H9 (cell line): ENCODE measurements at regions not wholly inside any gene's neighbourhood (a gene's known extent, or its start where the extent isn't known, plus 50 kb on each side); places are given as distances from the start of the nearest gene placed in this dataset.

ENCODE experiments used
- DNase-seq: peaks from one replicate; pipeline ENCODE4 v3.0.0-alpha.2; 2017
- H2AFZ ChIP-seq: one replicate; pipeline ENCODE4 v1.6.1; 2013; ENCODE audit warnings: mild to moderate bottlenecking, low read length, control low read depth, moderate library complexity
- H2AK5ac ChIP-seq: 2 replicates; pipeline ENCODE4 v1.6.1; 2013; ENCODE audit warnings: low read length, control low read depth, mixed read lengths; ENCODE audit not compliant: insufficient read length
- H2BK120ac ChIP-seq: one replicate; pipeline ENCODE4 v1.6.1; 2013; ENCODE audit warnings: low read depth, mild to moderate bottlenecking, low read length, control low read depth, inconsistent platforms; ENCODE audit not compliant: poor library complexity, severe bottlenecking
- H2BK12ac ChIP-seq: 2 replicates; pipeline ENCODE4 v1.6.1; 2013; ENCODE audit warnings: low read length, control low read depth, mixed read lengths, low read depth; ENCODE audit not compliant: insufficient read length
- H2BK15ac ChIP-seq: 2 replicates; pipeline ENCODE4 v1.6.1; 2013; ENCODE audit warnings: low read depth, low read length, control low read depth
- H2BK20ac ChIP-seq: one replicate; pipeline ENCODE4 v1.6.1; 2013; ENCODE audit warnings: low read depth, mild to moderate bottlenecking, low read length, control low read depth, inconsistent platforms; ENCODE audit not compliant: poor library complexity, severe bottlenecking
- H2BK5ac ChIP-seq: 2 replicates; pipeline ENCODE4 v1.6.1; 2013; ENCODE audit warnings: low read length, control low read depth, mixed read lengths; ENCODE audit not compliant: insufficient read length
- H3K14ac ChIP-seq: 2 replicates; pipeline ENCODE4 v1.6.1; 2013; ENCODE audit warnings: low read length, control low read depth; ENCODE audit not compliant: insufficient read depth
- H3K18ac ChIP-seq: 2 replicates; pipeline ENCODE4 v1.6.1; 2013; ENCODE audit warnings: low read depth, mild to moderate bottlenecking, mixed read lengths, low read length, control low read depth; ENCODE audit not compliant: insufficient read length
- H3K23ac ChIP-seq: 2 replicates; pipeline ENCODE4 v1.6.1; 2013; ENCODE audit warnings: low read length, control low read depth, mixed read lengths, low read depth; ENCODE audit not compliant: insufficient read length
- H3K23me2 ChIP-seq: 2 replicates; pipeline ENCODE4 v1.6.1; 2013; ENCODE audit warnings: low read depth, mild to moderate bottlenecking, mixed read lengths, low read length, control low read depth; ENCODE audit not compliant: insufficient read length, poor library complexity, severe bottlenecking
- H3K27ac ChIP-seq: 2 replicates; pipeline ENCODE4 v1.5.1; 2013; ENCODE audit warnings: low read length, control low read depth, mixed read lengths, low read depth; ENCODE audit not compliant: insufficient read length
- H3K27me3 ChIP-seq: 2 replicates; pipeline ENCODE4 v1.6.1; 2013; ENCODE audit warnings: low read length, control low read depth, inconsistent platforms; ENCODE audit not compliant: insufficient read depth
- H3K4ac ChIP-seq: 2 replicates; pipeline ENCODE4 v1.6.1; 2013; ENCODE audit warnings: low read depth, mild to moderate bottlenecking, control low read depth, inconsistent platforms, low read length, moderate library complexity
- H3K4me1 ChIP-seq: 2 replicates; pipeline ENCODE4 v1.6.1; 2013; ENCODE audit warnings: low read length, control low read depth, inconsistent platforms; ENCODE audit not compliant: insufficient read depth
- H3K4me2 ChIP-seq: 2 replicates; pipeline ENCODE4 v1.6.1; 2013; ENCODE audit warnings: low read length, control low read depth, mixed read lengths; ENCODE audit not compliant: insufficient read length, insufficient read depth
- H3K56ac ChIP-seq: 2 replicates; pipeline ENCODE4 v1.6.1; 2013; ENCODE audit warnings: low read depth, mild to moderate bottlenecking, mixed read lengths, low read length, control low read depth; ENCODE audit not compliant: insufficient read length
- H3K79me1 ChIP-seq: 2 replicates; pipeline ENCODE4 v1.6.1; 2013; ENCODE audit warnings: low read depth, mild to moderate bottlenecking, moderate library complexity, low read length, control low read depth, inconsistent platforms; ENCODE audit not compliant: insufficient read depth, poor library complexity, severe bottlenecking
- H3K79me2 ChIP-seq: 2 replicates; pipeline ENCODE4 v1.6.1; 2013; ENCODE audit warnings: low read length, control low read depth, inconsistent platforms; ENCODE audit not compliant: insufficient read depth
- H3K9ac ChIP-seq: 2 replicates; pipeline ENCODE4 v1.6.1; 2013; ENCODE audit warnings: low read length, control low read depth, mixed read lengths; ENCODE audit not compliant: insufficient read length; ENCODE audit errors: extremely low read depth
- H3K9me3 ChIP-seq: one replicate; pipeline ENCODE4 v1.6.1; 2013; ENCODE audit warnings: low read depth, low read length, inconsistent platforms; ENCODE audit not compliant: control insufficient read depth
- H3T11ph ChIP-seq: one replicate; pipeline ENCODE4 v1.6.1; 2013; ENCODE audit warnings: mild to moderate bottlenecking, low read length, control low read depth, inconsistent platforms
- H4K20me1 ChIP-seq: one replicate; pipeline ENCODE4 v1.6.1; 2013; ENCODE audit not compliant: control insufficient read depth, insufficient read length, insufficient read depth
- H4K5ac ChIP-seq: 2 replicates; pipeline ENCODE4 v1.6.1; 2013; ENCODE audit warnings: low read depth, mild to moderate bottlenecking, mixed read lengths, low read length, control low read depth; ENCODE audit not compliant: insufficient read length
- H4K8ac ChIP-seq: replicated peaks from 2 replicates; pipeline ENCODE4 v1.6.1; 2013; ENCODE audit warnings: low read length, control low read depth, mixed read lengths, low read depth; ENCODE audit not compliant: insufficient read length
- H4K91ac ChIP-seq: 2 replicates; pipeline ENCODE4 v1.6.1; 2013; ENCODE audit warnings: low read depth, mild to moderate bottlenecking, moderate library complexity, mixed read lengths, low read length, control low read depth; ENCODE audit not compliant: insufficient read length
- H3K27ac Mint-ChIP-seq, 3 experiments: 2 replicates in 2 of 3; 3 replicates in 1 of 3; pipeline ENCODE4 v1.8.0; 2020 to 2021; ENCODE audit warnings: mixed read lengths in 3 of 3, mild to moderate bottlenecking in 1 of 3, moderate library complexity in 1 of 3
- H3K27me3 Mint-ChIP-seq: 2 replicates; pipeline ENCODE4 v1.8.0; 2021; ENCODE audit warnings: low read depth, mild to moderate bottlenecking, moderate library complexity, mixed read lengths
- H3K36me3 Mint-ChIP-seq, 3 experiments: 2 replicates in 2 of 3; 3 replicates in 1 of 3; pipeline ENCODE4 v1.8.0; 2020 to 2021; ENCODE audit warnings: low read depth in 3 of 3, mixed read lengths in 3 of 3; ENCODE audit not compliant: insufficient read depth in 1 of 3
- H3K4me1 Mint-ChIP-seq, 2 experiments: 2 replicates each; pipeline ENCODE4 v1.8.0; 2020; ENCODE audit warnings: mixed read lengths in 2 of 2
- H3K4me3 Mint-ChIP-seq, 2 experiments: 2 replicates in 1 of 2; 3 replicates in 1 of 2; pipeline ENCODE4 v1.8.0; 2020 to 2021; ENCODE audit warnings: mild to moderate bottlenecking in 2 of 2, mixed read lengths in 2 of 2, moderate library complexity in 1 of 2
- H3K9me3 Mint-ChIP-seq, 2 experiments: 2 replicates in 1 of 2; 3 replicates in 1 of 2; pipeline ENCODE4 v1.8.0; 2020; ENCODE audit warnings: mild to moderate bottlenecking in 2 of 2, mixed read lengths in 2 of 2, moderate library complexity in 1 of 2
- TF ChIP-seq, protein P1 (sequence below): fragments of 200-600 bp; sonication (generic); conservative IDR thresholded peaks from 3 replicates; pipeline ENCODE4 v1.8.0; 2021; ENCODE audit warnings: antibody characterized with exemption, mild to moderate bottlenecking

DNA sequence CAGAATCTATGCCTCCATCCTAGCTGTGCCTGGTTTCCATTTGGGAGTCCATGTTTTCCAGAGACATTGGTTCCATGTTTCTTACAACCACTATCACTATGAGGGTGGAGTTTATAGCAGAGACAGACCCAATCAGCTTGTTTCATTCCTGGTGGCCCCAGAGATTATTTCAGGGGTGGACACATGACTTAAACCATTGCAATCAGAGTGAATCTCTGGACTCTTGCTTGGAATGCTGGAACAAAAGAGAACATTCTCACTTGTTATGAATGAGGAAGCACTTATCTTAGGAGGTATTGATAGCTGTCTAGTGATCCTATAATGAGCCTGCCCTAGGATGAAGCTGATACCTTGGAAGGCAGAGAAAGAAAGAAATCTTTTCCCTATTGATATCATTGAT is 250.3 kb downstream of the ATG4C start:
- H3K18ac ChIP-seq, result no peak overlapping the region
- no peak overlapping the region for H3K23ac ChIP-seq
- no peaks in the 10 kb centered on the region for H4K20me1 ChIP-seq
- no peaks in the 10 kb centered on the region for H3K23me2 ChIP-seq
- H4K8ac ChIP-seq, result no peak overlapping the region
- H3K79me2 ChIP-seq, result no peaks in the 10 kb centered on the region
- peaks cover 3% of the 10 kb centered on the region for H3K9me3 ChIP-seq
- Mint-ChIP-seq H3K27ac (no peak overlapping the region), H3K4me3 (no peak overlapping the region), H3K27me3 (no peaks in the 10 kb centered on the region), H3K9me3 (peaks cover 5 to 6% of the 10 kb centered on the region in 2 experiments; a peak in 4 of 5 replicates), H3K4me1 (peaks cover 4 to 7% of the 10 kb centered on the region in 2 experiments; a peak in 3 of 4 replicates), H3K36me3 (peaks cover 0 to 2% (median under 1%) of the 10 kb centered on the region in 3 experiments; a peak in 2 of 7 replicates)
- no peak overlapping the region for H2BK120ac ChIP-seq
- no peak overlapping the region for H3K9ac ChIP-seq
- H3K4ac ChIP-seq, result no peak overlapping the region
- H2BK12ac ChIP-seq, result no peak overlapping the region
- no peaks in the 10 kb centered on the region for H3K79me1 ChIP-seq
- H3K4me1 ChIP-seq, result no peaks in the 10 kb centered on the region
- no peak overlapping the region for H3K27ac ChIP-seq
- no peak overlapping the region for H3K14ac ChIP-seq
- H2AFZ ChIP-seq, result no peak overlapping the region
- TF ChIP-seq, protein P1, sequence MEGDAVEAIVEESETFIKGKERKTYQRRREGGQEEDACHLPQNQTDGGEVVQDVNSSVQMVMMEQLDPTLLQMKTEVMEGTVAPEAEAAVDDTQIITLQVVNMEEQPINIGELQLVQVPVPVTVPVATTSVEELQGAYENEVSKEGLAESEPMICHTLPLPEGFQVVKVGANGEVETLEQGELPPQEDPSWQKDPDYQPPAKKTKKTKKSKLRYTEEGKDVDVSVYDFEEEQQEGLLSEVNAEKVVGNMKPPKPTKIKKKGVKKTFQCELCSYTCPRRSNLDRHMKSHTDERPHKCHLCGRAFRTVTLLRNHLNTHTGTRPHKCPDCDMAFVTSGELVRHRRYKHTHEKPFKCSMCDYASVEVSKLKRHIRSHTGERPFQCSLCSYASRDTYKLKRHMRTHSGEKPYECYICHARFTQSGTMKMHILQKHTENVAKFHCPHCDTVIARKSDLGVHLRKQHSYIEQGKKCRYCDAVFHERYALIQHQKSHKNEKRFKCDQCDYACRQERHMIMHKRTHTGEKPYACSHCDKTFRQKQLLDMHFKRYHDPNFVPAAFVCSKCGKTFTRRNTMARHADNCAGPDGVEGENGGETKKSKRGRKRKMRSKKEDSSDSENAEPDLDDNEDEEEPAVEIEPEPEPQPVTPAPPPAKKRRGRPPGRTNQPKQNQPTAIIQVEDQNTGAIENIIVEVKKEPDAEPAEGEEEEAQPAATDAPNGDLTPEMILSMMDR, result no peak
- DNase-seq, result no peak
- no peak overlapping the region for H4K5ac ChIP-seq
- H3T11ph ChIP-seq, result no peak overlapping the region
- no peak overlapping the region for H2AK5ac ChIP-seq
- no peak overlapping the region for H3K4me2 ChIP-seq
- no peak overlapping the region for H2BK5ac ChIP-seq
- no peak overlapping the region for H2BK15ac ChIP-seq
- no peak overlapping the region for H2BK20ac ChIP-seq
- H4K91ac ChIP-seq, result no peak overlapping the region
- H3K27me3 ChIP-seq, result no peaks in the 10 kb centered on the region
- no peak overlapping the region for H3K56ac ChIP-seq
